OCI-LY3 (cell line): ENCODE measurements at regions not wholly inside any gene's neighbourhood (a gene's known extent, or its start where the extent isn't known, plus 50 kb on each side); places are given as distances from the start of the nearest gene placed in this dataset.

ENCODE experiments used
- H2AFZ ChIP-seq: fragments of 200-600, 300-600 bp; shearing (Covaris generic); 2 replicates; pipeline ENCODE4 v1.6.0; 2014; ENCODE audit warnings: antibody characterized with exemption, low read depth, low read length
- H3K27ac ChIP-seq: fragments of 200-600, 300-600 bp; sonication (generic); 2 replicates; pipeline ENCODE4 v1.5.1; 2014; ENCODE audit warnings: mild to moderate bottlenecking, low read length, moderate library complexity, mixed read lengths
- H3K27me3 ChIP-seq: fragments of 200-600, 300-600 bp; sonication (generic); 2 replicates; pipeline ENCODE4 v1.6.1; 2014; ENCODE audit warnings: low read depth, low read length, mixed read lengths
- H3K36me3 ChIP-seq: fragments of 200-600, 300-600 bp; sonication (generic); replicated peaks from 2 replicates; pipeline ENCODE3; 2014; ENCODE audit warnings: low read depth, low read length, mixed read lengths
- H3K4me1 ChIP-seq: fragments of 300-600, 200-600 bp; sonication (generic); 2 replicates; pipeline ENCODE4 v1.6.1; 2014; ENCODE audit warnings: low read length, mixed read lengths
- H3K4me2 ChIP-seq: fragments of 200-600, 300-600 bp; sonication (generic); 2 replicates; pipeline ENCODE4 v1.6.1; 2014; ENCODE audit warnings: low read length, mixed read lengths
- H3K4me3 ChIP-seq: fragments of 300-600, 200-600 bp; sonication (generic); 2 replicates; pipeline ENCODE4 v1.5.1; 2014; ENCODE audit warnings: antibody characterized with exemption, mild to moderate bottlenecking, low read length, moderate library complexity
- H3K79me2 ChIP-seq: fragments of 300-600, 200-600 bp; shearing (Covaris generic); 2 replicates; pipeline ENCODE4 v1.6.1; 2014; ENCODE audit warnings: mild to moderate bottlenecking, low read length, mixed read lengths
- H3K9ac ChIP-seq: fragments of 300-600, 200-600 bp; shearing (Covaris generic); 2 replicates; pipeline ENCODE4 v1.6.0; 2014; ENCODE audit warnings: mild to moderate bottlenecking, low read length, moderate library complexity
- H3K9me3 ChIP-seq: fragments of 200-600, 300-600 bp; shearing (Covaris generic); 2 replicates; pipeline ENCODE4 v1.6.1; 2014; ENCODE audit warnings: low read length, mixed read lengths; ENCODE audit not compliant: insufficient read depth
- H4K20me1 ChIP-seq: fragments of 200-600, 300-600 bp; sonication (generic); 2 replicates; pipeline ENCODE4 v1.6.1; 2016; ENCODE audit warnings: low read length, mixed read lengths; ENCODE audit not compliant: insufficient read depth
- CTCF ChIP-seq: fragments of 200-600, 300-600 bp; sonication (generic); IDR thresholded peaks from 2 replicates; pipeline ENCODE4 v1.5.1; 2014; ENCODE audit warnings: antibody characterized with exemption, low read length, low read depth
- EZH2phosphoT487 ChIP-seq: fragments of 200-600 bp; shearing (Covaris generic); IDR thresholded peaks from 2 replicates; pipeline ENCODE4 v1.6.1; 2018; ENCODE audit warnings: antibody characterized with exemption, mixed run types, low read depth

- H3K79me2 ChIP-seq, result no peaks in the 10 kb centered on the region
- H3K4me3 ChIP-seq, result no peak overlapping the region
- H3K27me3 ChIP-seq, result no peaks in the 10 kb centered on the region
- H4K20me1 ChIP-seq, result no peaks in the 10 kb centered on the region
- no peaks in the 10 kb centered on the region for H3K4me1 ChIP-seq
- H3K9me3 ChIP-seq, result no peaks in the 10 kb centered on the region
- H3K9ac ChIP-seq, result no peak overlapping the region
- no peak for TF ChIP-seq EZH2phosphoT487
- H3K27ac ChIP-seq, result no peak overlapping the region
- no peaks in the 10 kb centered on the region for H3K36me3 ChIP-seq
- H2AFZ ChIP-seq, result no peak overlapping the region
- H3K4me2 ChIP-seq, result no peak overlapping the region
Observed at GRCh38 chr4:124265701-124266100, 446.8 kb downstream of the ANKRD50 start.

GRCh38 chr4:124266721-124267120 lies 445.8 kb downstream of the ANKRD50 start:
- Histone ChIP-seq H4K20me1 (no peaks in the 10 kb centered on the region), H3K27ac (no peak overlapping the region), H2AFZ (no peak overlapping the region), H3K4me1 (no peaks in the 10 kb centered on the region), H3K9me3 (no peaks in the 10 kb centered on the region), H3K36me3 (no peaks in the 10 kb centered on the region), H3K27me3 (no peaks in the 10 kb centered on the region), H3K4me2 (no peak overlapping the region), H3K4me3 (no peak overlapping the region), H3K79me2 (no peaks in the 10 kb centered on the region), H3K9ac (no peak overlapping the region)
- TF ChIP-seq EZH2phosphoT487 (no peak), CTCF (no peak)

- no peak overlapping the region for H3K27ac ChIP-seq
- TF ChIP-seq EZH2phosphoT487 (no peak), CTCF (no peak)
- H3K27me3 ChIP-seq, result no peaks in the 10 kb centered on the region
Observed at GRCh38 chr4:124276461-124276860, 436.1 kb downstream of the ANKRD50 start.

GRCh38 chr4:124277691-124278090 lies 434.8 kb downstream of the ANKRD50 start:
- Histone ChIP-seq H3K4me2 (no peak overlapping the region), H3K9me3 (no peaks in the 10 kb centered on the region), H3K36me3 (no peaks in the 10 kb centered on the region), H3K27me3 (no peaks in the 10 kb centered on the region), H3K27ac (no peak overlapping the region), H3K9ac (no peak overlapping the region), H3K79me2 (no peaks in the 10 kb centered on the region), H3K4me1 (no peaks in the 10 kb centered on the region), H4K20me1 (no peaks in the 10 kb centered on the region), H2AFZ (no peak overlapping the region), H3K4me3 (no peak overlapping the region)
- TF ChIP-seq EZH2phosphoT487 (no peak), CTCF (no peak)

More at GRCh38 chr4:124276461-124276860, 436.1 kb downstream of the ANKRD50 start:
- no peaks in the 10 kb centered on the region for H3K4me1 ChIP-seq
- H3K4me2 ChIP-seq, result no peak overlapping the region
- no peak overlapping the region for H2AFZ ChIP-seq
- H3K4me3 ChIP-seq, result no peak overlapping the region
- no peaks in the 10 kb centered on the region for H3K9me3 ChIP-seq
- H3K36me3 ChIP-seq, result no peaks in the 10 kb centered on the region
- H3K9ac ChIP-seq, result no peak overlapping the region
- no peaks in the 10 kb centered on the region for H4K20me1 ChIP-seq
- no peaks in the 10 kb centered on the region for H3K79me2 ChIP-seq

- H3K9ac ChIP-seq, result no peak overlapping the region
- no peak overlapping the region for H2AFZ ChIP-seq
- H3K9me3 ChIP-seq, result no peaks in the 10 kb centered on the region
- H3K27me3 ChIP-seq, result no peaks in the 10 kb centered on the region
- H3K36me3 ChIP-seq, result no peaks in the 10 kb centered on the region
- H3K4me2 ChIP-seq, result no peak overlapping the region
- H3K4me1 ChIP-seq, result no peaks in the 10 kb centered on the region
- H4K20me1 ChIP-seq, result no peaks in the 10 kb centered on the region
- no peak overlapping the region for H3K4me3 ChIP-seq
- H3K27ac ChIP-seq, result no peak overlapping the region
- no peak for TF ChIP-seq CTCF
- no peak for TF ChIP-seq EZH2phosphoT487
- no peaks in the 10 kb centered on the region for H3K79me2 ChIP-seq
Observed at GRCh38 chr4:124278477-124278876, 434.1 kb downstream of the ANKRD50 start.
